ENCODE measurements at regions not wholly inside any gene's neighbourhood (a gene's known extent, or its start where the extent isn't known, plus 50 kb on each side); places are given as distances from the start of the nearest gene placed in this dataset.
"Not testable (repeated sequence)": the region's sequence is repeated elsewhere in the genome, so short reads cannot be mapped to it uniquely, and the experiment has no call there.

DNA sequence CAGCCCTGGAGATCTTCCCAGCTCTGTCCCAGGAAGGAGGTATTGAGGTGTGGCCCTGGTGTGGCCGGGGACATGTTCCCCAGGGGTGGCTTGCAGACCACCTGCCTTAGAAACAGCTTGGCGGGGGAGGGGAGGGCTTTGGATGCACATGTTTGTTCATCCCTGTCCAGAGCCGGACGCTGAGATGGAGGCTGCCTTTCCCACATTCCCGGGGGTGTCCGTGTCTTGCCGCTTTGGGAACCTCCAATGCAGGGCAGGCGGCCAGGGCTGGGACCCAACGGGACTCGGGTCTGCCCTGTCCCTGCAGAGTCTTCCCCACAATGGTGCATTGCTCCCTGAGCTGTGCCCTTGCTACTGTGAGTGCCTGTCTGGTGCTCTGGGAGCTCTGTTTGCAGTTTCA, 319.5 kb upstream of the SFSWAP start:
- TF ChIP-seq CTCF (IDR thresholded peaks at IDR 0.05; ENCODE audit: low read depth, low read length), result no peak
- DNase-seq (ENCODE audit: extremely low read depth, low read depth), result no peak

- not testable (repeated sequence) for DNase-seq (ENCODE audit: extremely low read depth, low read depth)
These were observed 316.1 kb upstream of the SFSWAP start for GRCh38 chr12:131394752-131395151.

GRCh38 chr12:131395209-131395684, 315.6 kb upstream of the SFSWAP start:
- DNase-seq (ENCODE audit: extremely low read depth, low read depth), result not testable (repeated sequence)

- TF ChIP-seq CTCF (IDR thresholded peaks at IDR 0.05; ENCODE audit: low read depth, low read length), result no peak
- no peak for DNase-seq (ENCODE audit: extremely low read depth, low read depth)
These were observed 314.8 kb upstream of the SFSWAP start for GRCh38 chr12:131395971-131396573.

DNA sequence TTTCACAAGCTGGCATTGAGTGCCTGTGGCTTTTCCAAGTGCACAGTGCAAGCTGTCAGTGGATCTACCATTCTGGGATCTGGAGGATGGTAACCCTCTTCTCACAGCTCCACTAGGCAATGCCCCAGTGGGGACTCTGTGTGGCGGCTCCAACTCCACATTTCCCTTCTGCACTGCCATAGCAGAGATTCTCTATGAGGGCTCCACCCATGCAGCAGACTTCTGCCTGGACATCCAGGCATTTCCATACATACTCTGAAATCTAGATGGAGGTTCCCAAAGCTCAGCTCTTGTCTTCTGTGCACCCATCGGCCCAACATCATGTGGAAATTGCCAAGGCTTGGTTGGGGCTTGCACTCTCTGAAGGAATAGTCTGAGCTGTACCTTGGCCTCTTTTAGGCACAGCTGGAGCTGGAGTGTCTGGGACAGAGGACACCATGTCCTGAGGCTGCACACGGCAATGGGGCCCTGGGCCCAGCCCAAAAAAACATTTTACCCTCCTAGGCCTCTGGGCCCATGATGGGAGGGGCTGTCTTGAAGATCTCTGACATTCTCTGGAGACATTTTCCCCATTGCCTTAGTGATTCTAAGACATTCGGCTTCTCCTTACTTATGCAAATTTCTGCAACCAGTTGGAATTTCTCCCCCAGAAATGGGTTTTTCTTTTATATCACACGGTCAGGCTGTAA, 313.3 kb upstream of the SFSWAP start:
- no peak for DNase-seq (ENCODE audit: extremely low read depth, low read depth)
- TF ChIP-seq CTCF (IDR thresholded peaks at IDR 0.05; ENCODE audit: low read depth, low read length), result no peak

DNA sequence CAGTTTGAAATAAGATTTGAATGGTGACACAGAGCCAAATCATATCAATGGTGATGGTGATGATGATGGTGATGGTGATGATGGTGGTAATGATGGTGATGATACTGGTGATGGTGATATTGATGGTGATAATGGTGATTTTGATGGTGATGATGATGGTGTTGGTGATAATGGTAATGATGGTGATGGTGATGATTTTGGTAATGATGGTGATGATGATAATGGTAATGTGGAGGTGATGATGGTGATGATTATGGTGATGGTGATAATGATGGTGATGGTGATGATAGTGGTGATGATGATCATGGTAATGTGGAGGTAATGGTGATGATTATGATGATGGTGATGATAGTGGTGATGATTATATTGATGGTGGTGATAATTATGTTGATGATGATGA, 311.9 kb upstream of the SFSWAP start:
- TF ChIP-seq CTCF (IDR thresholded peaks at IDR 0.05; ENCODE audit: low read depth, low read length), result no peak
- no peak for DNase-seq (ENCODE audit: extremely low read depth, low read depth)

DNA sequence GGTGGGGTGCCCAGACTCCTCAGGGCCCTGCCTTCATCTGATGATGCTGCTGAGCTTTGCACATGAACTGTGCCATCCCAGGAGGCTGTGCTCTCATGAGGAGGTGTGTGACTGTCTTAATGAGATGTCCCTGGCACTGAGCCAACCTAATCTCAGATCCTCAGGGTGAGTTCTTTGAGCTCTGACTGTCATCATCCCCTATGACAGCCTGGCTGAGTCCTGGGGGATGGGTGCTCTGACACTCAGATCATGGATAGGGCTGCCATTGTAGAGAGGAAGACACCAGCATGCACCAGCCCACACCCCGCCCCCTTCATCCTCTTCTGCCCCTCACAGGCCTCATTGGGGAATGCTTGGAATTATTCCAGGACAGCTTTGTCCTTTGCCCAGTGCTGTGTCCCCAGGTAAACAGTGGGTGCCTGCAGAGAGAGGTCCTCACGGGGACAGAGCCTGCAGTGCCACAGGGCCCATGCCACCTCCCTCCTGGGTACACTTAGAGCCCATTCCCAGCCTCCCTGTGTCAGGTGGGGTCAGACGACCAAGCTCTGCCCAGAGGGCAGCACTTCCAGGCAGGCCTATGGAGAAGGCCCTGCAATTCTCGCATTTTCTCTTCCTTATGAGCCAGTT, 310.1 kb upstream of the SFSWAP start:
- not testable (repeated sequence) for DNase-seq (ENCODE audit: extremely low read depth, low read depth)

GRCh38 chr12:131401907-131402633, 308.8 kb upstream of the SFSWAP start:
- not testable (repeated sequence) for DNase-seq (ENCODE audit: extremely low read depth, low read depth)

DNA sequence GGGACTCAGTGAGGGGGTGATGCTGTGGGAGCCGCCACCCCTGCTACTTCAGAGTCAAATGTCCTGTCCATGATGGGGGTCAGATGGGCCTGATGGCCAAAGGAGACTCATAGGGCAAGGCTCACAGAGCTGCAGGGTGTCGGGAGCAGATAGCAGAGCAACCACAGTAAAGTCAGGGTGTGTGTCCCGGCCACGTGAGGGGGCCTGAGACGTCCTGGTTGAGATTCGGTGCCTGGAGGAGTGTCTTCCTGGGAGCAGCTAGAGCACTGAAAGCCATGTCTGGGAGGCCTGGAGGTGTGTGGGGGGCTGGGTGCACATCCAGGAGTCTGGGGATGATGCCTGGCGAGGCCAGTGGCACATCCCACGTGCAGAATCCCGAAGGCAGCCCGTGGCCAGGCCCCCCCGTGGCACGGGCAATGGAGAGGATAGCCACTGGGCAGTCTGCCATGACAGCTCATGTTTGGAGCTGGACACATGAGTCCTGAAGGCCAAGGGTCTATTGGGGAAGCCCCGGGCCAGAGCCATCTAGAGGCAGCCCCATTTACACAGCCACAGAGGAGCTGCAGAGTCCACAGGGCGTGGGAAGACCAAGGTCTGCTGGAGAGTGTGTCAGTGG, 308.0 kb upstream of the SFSWAP start:
- DNase-seq (ENCODE audit: extremely low read depth, low read depth), result no peak
- TF ChIP-seq CTCF (IDR thresholded peaks at IDR 0.05; ENCODE audit: low read depth, low read length), result no peak
